HEK293T (cell line): ENCODE measurements at regions not wholly inside any gene's neighbourhood (a gene's known extent, or its start where the extent isn't known, plus 50 kb on each side); places are given as distances from the start of the nearest gene placed in this dataset.

Source experiments
- ELF4 ChIP-seq: fragments of 450-650 bp; IDR thresholded peaks from 2 replicates; pipeline ENCODE4 v1.6.1; 2017; ENCODE audit warnings: antibody characterized with exemption
- FOXA1 ChIP-seq: fragments of 450-650 bp; IDR thresholded peaks from 2 replicates; pipeline ENCODE4 v1.6.1; 2016; ENCODE audit warnings: mild to moderate bottlenecking
- SP1 ChIP-seq: fragments of 450-650 bp; IDR thresholded peaks from 2 replicates; pipeline ENCODE4 v1.6.1; 2017

GRCh38 chr9:113798062-113799030 lies 77.8 kb upstream of the ZNF618 start:
- TF ChIP-seq ELF4, result no peak
- TF ChIP-seq SP1, result no peak
- TF ChIP-seq FOXA1, result no peak
